ENCODE measurements at regions not wholly inside any gene's neighbourhood (a gene's known extent, or its start where the extent isn't known, plus 50 kb on each side); places are given as distances from the start of the nearest gene placed in this dataset.
A peak's percentile ranks its signal among the peaks of the same experiment; 100 is the strongest.

- Histone ChIP-seq H3K4me1 (ENCODE audit: insufficient read depth, low read length) (no peaks in the 10 kb centered on the region), H3K27ac (ENCODE audit: low read depth, low read length) (no peak overlapping the region), H3K9me3 (ENCODE audit: low read length) (no peaks in the 10 kb centered on the region), H3K27me3 (ENCODE audit: insufficient read depth, low read length, poor library complexity, severe bottlenecking) (no peaks in the 10 kb centered on the region), H3K36me3 (ENCODE audit: insufficient read depth, low read length) (no peaks in the 10 kb centered on the region), H3K4me3 (ENCODE audit: low read length) (no peak overlapping the region)
- CTCF ChIA-PET, result no interaction called here
- Mint-ChIP-seq H3K36me3 (peaks cover 0 to 26% (median 2%) of the 10 kb centered on the region in 3 donors), H3K9me3 (peaks cover 0 to 3% (median 0%) of the 10 kb centered on the region in 5 donors), H3K4me3 (no peak overlapping the region), H3K4me1 (peaks cover 16 to 24% (median 22%) of the 10 kb centered on the region in 3 donors), H3K27ac (peak overlapping the region in 3 of 8 donors; percentile 16 to 58 (median 36)), H3K27me3 (no peaks in the 10 kb centered on the region)
- POLR2A ChIA-PET, result no interaction called here
- no peak for DNase-seq
Measured at GRCh38 chr1:193555662-193556441, 369.4 kb upstream of the B3GALT2 start.

GRCh38 chr1:193553564-193553963 is 367.2 kb upstream of the B3GALT2 start:
- peak overlapping the region in 1 of 8 donors; percentile 17 for H3K27ac Mint-ChIP-seq
- CTCF ChIA-PET, result no interaction called here
- H3K36me3 Mint-ChIP-seq, result peaks cover 0 to 33% (median 2%) of the 10 kb centered on the region in 3 donors
- Histone ChIP-seq H3K4me3 (ENCODE audit: low read length) (no peak overlapping the region), H3K9me3 (ENCODE audit: low read length) (no peaks in the 10 kb centered on the region), H3K4me1 (ENCODE audit: insufficient read depth, low read length) (no peaks in the 10 kb centered on the region), H3K27ac (ENCODE audit: low read depth, low read length) (no peak overlapping the region), H3K36me3 (ENCODE audit: insufficient read depth, low read length) (no peaks in the 10 kb centered on the region), H3K27me3 (ENCODE audit: insufficient read depth, low read length, poor library complexity, severe bottlenecking) (no peaks in the 10 kb centered on the region)
- H3K27me3 Mint-ChIP-seq, result no peaks in the 10 kb centered on the region
- no peak for DNase-seq
- H3K9me3 Mint-ChIP-seq, result peaks cover 0 to 3% (median 0%) of the 10 kb centered on the region in 5 donors
- H3K4me1 Mint-ChIP-seq, result peaks cover 9 to 15% (median 11%) of the 10 kb centered on the region in 3 donors
- H3K4me3 Mint-ChIP-seq, result peak overlapping the region in 1 of 7 donors; percentile 27
- POLR2A ChIA-PET, result no interaction called here

GRCh38 chr1:193552274-193552673 is 365.9 kb upstream of the B3GALT2 start:
- no peak overlapping the region for H3K27ac ChIP-seq (ENCODE audit: low read depth, low read length)
- ChIA-PET POLR2A (interaction anchor here (0.6 kb wide), 1 partner anchor 342 kb away, joined by 4 read pairs; no protein-coding TSS in a partner anchor), CTCF (no interaction called here)
- no peaks in the 10 kb centered on the region for H3K9me3 ChIP-seq (ENCODE audit: low read length)
- Mint-ChIP-seq H3K27ac (peak overlapping the region in 1 of 8 donors; percentile 15), H3K4me1 (peaks cover 9 to 17% (median 16%) of the 10 kb centered on the region in 3 donors), H3K36me3 (peaks cover 0 to 33% (median 2%) of the 10 kb centered on the region in 3 donors), H3K27me3 (no peaks in the 10 kb centered on the region), H3K9me3 (peaks cover 0 to 3% (median 0%) of the 10 kb centered on the region in 5 donors), H3K4me3 (no peak overlapping the region)
- H3K27me3 ChIP-seq (ENCODE audit: insufficient read depth, low read length, poor library complexity, severe bottlenecking), result no peaks in the 10 kb centered on the region
- no peaks in the 10 kb centered on the region for H3K36me3 ChIP-seq (ENCODE audit: insufficient read depth, low read length)
- DNase-seq, result no peak
- H3K4me3 ChIP-seq (ENCODE audit: low read length), result no peak overlapping the region
- H3K4me1 ChIP-seq (ENCODE audit: insufficient read depth, low read length), result no peaks in the 10 kb centered on the region

GRCh38 chr1:193549081-193549480 is 362.7 kb upstream of the B3GALT2 start:
- H3K27ac ChIP-seq (ENCODE audit: low read depth, low read length), result no peak overlapping the region
- no peaks in the 10 kb centered on the region for H3K36me3 ChIP-seq (ENCODE audit: insufficient read depth, low read length)
- H3K4me3 ChIP-seq (ENCODE audit: low read length), result no peak overlapping the region
- DNase-seq, result no peak
- Mint-ChIP-seq H3K4me1 (peaks cover 16 to 22% (median 19%) of the 10 kb centered on the region in 3 donors), H3K4me3 (peak overlapping the region in 2 of 7 donors; percentile 46 to 54), H3K27ac (peak overlapping the region in 4 of 8 donors; percentile 38 to 66 (median 54)), H3K9me3 (peaks cover 0 to 3% (median 0%) of the 10 kb centered on the region in 5 donors), H3K27me3 (no peaks in the 10 kb centered on the region), H3K36me3 (peaks cover 0 to 31% (median 0%) of the 10 kb centered on the region in 3 donors)
- no peaks in the 10 kb centered on the region for H3K4me1 ChIP-seq (ENCODE audit: insufficient read depth, low read length)
- CTCF ChIA-PET, result interaction anchor here (1.5 kb wide), 1 partner anchor 112 kb away, joined by 3 read pairs; no protein-coding TSS in a partner anchor
- H3K27me3 ChIP-seq (ENCODE audit: insufficient read depth, low read length, poor library complexity, severe bottlenecking), result no peaks in the 10 kb centered on the region
- POLR2A ChIA-PET, result interaction anchor here (0.6 to 1.4 kb wide), 3 partner anchors 9 to 114 kb away, joined by 3 read pairs; no protein-coding TSS in a partner anchor
- H3K9me3 ChIP-seq (ENCODE audit: low read length), result no peaks in the 10 kb centered on the region

DNA sequence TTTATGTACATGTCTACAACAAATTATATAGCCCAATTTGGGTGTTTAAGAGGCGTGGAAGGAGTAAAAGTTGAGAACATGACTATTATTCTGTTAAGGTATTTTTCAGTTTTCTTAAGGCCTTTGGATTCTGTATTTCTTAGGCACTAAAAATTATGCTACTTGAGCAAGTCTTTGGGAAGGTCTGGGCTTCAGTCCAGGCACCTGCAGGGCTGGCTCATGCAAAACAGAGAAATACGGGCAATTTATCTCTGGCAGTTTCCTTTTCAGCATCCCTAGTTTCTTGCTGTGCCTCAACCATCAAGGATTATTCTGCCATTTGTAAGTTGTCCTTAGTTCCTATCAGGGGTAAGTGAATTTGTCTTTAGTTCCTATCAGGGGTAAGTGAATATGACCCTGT is 358.8 kb upstream of the B3GALT2 start:
- H3K9me3 Mint-ChIP-seq, result no peaks in the 10 kb centered on the region

GRCh38 chr1:193543259-193543658 is 356.8 kb upstream of the B3GALT2 start:
- H3K27ac Mint-ChIP-seq, result peak overlapping the region in 4 of 8 donors; percentile 10 to 87 (median 45)
- peaks cover 56 to 62% (median 59%) of the 10 kb centered on the region in 3 donors for H3K4me1 Mint-ChIP-seq
- Histone ChIP-seq H3K27ac (ENCODE audit: low read depth, low read length) (no peak overlapping the region), H3K36me3 (ENCODE audit: insufficient read depth, low read length) (no peaks in the 10 kb centered on the region), H3K4me1 (ENCODE audit: insufficient read depth, low read length) (peaks cover 34% of the 10 kb centered on the region), H3K27me3 (ENCODE audit: insufficient read depth, low read length, poor library complexity, severe bottlenecking) (no peaks in the 10 kb centered on the region), H3K4me3 (ENCODE audit: low read length) (no peak overlapping the region), H3K9me3 (ENCODE audit: low read length) (no peaks in the 10 kb centered on the region)
- peaks cover 0 to 17% (median 2%) of the 10 kb centered on the region in 3 donors for H3K36me3 Mint-ChIP-seq
- no peaks in the 10 kb centered on the region for H3K27me3 Mint-ChIP-seq
- H3K4me3 Mint-ChIP-seq, result no peak overlapping the region
- ChIA-PET CTCF (no interaction called here), POLR2A (no interaction called here)
- no peaks in the 10 kb centered on the region for H3K9me3 Mint-ChIP-seq
- DNase-seq, result no peak

More for the DNA sequence above, 358.8 kb upstream of the B3GALT2 start:
- Mint-ChIP-seq H3K27ac (peak overlapping the region in 4 of 8 donors; percentile 6 to 75 (median 42)), H3K27me3 (no peaks in the 10 kb centered on the region), H3K36me3 (peaks cover 0 to 23% (median 2%) of the 10 kb centered on the region in 3 donors), H3K4me1 (peaks cover 45 to 52% (median 51%) of the 10 kb centered on the region in 3 donors), H3K4me3 (no peak overlapping the region)
- H3K27me3 ChIP-seq (ENCODE audit: insufficient read depth, low read length, poor library complexity, severe bottlenecking), result no peaks in the 10 kb centered on the region
- H3K27ac ChIP-seq (ENCODE audit: low read depth, low read length), result no peak overlapping the region
- CTCF ChIA-PET, result no interaction called here
- H3K36me3 ChIP-seq (ENCODE audit: insufficient read depth, low read length), result no peaks in the 10 kb centered on the region
- POLR2A ChIA-PET, result no interaction called here
- H3K4me3 ChIP-seq (ENCODE audit: low read length), result no peak overlapping the region
- H3K9me3 ChIP-seq (ENCODE audit: low read length), result no peaks in the 10 kb centered on the region
- peaks cover 27% of the 10 kb centered on the region for H3K4me1 ChIP-seq (ENCODE audit: insufficient read depth, low read length)
- no peak for DNase-seq

DNA sequence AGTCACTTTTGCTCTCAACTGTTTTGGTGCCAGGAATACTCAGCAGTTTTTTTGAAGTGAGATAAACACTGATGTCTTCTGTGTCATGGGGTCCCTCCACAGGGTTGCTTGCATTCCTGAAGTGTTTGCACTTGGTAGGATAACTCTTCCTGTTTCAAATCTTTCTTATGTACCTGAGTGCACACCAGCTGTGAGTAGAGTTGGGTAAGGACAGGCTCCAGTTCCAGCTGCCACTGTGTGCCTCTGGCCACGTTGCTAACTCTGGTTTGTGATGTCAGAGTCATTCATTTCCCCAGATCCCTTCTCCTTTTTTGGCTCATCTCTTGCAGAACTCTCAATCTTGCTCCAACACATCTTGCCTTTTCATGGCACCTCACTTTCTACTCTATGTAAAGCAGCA is 356.3 kb upstream of the B3GALT2 start:
- Mint-ChIP-seq H3K4me1 (peaks cover 61 to 62% (median 61%) of the 10 kb centered on the region in 3 donors), H3K27ac (peak overlapping the region; percentile 58 to 96 (median 92)), H3K9me3 (no peaks in the 10 kb centered on the region), H3K4me3 (peak overlapping the region in 5 of 7 donors; percentile 6 to 50 (median 11)), H3K27me3 (no peaks in the 10 kb centered on the region), H3K36me3 (peaks cover 0 to 17% (median 2%) of the 10 kb centered on the region in 3 donors)
- no peaks in the 10 kb centered on the region for H3K36me3 ChIP-seq (ENCODE audit: insufficient read depth, low read length)
- ChIA-PET POLR2A (no interaction called here), CTCF (no interaction called here)
- peaks cover 39% of the 10 kb centered on the region for H3K4me1 ChIP-seq (ENCODE audit: insufficient read depth, low read length)
- no peaks in the 10 kb centered on the region for H3K27me3 ChIP-seq (ENCODE audit: insufficient read depth, low read length, poor library complexity, severe bottlenecking)
- H3K27ac ChIP-seq (ENCODE audit: low read depth, low read length), result no peak overlapping the region
- DNase-seq, result no peak
- H3K4me3 ChIP-seq (ENCODE audit: low read length), result no peak overlapping the region
- no peaks in the 10 kb centered on the region for H3K9me3 ChIP-seq (ENCODE audit: low read length)

GRCh38 chr1:193540511-193540910 is 354.1 kb upstream of the B3GALT2 start:
- peak overlapping the region; percentile 17 for H3K27ac ChIP-seq (ENCODE audit: low read depth, low read length)
- ChIA-PET CTCF (interaction anchor here (1.0 to 1.6 kb wide), 6 partner anchors 15 to 84 kb away, joined by 3 to 5 read pairs (median 4); no protein-coding TSS in a partner anchor), POLR2A (interaction anchor here (0.9 to 1.6 kb wide), 4 partner anchors 9 to 63 kb away, joined by 3 to 5 read pairs (median 3); no protein-coding TSS in a partner anchor)
- no peaks in the 10 kb centered on the region for H3K36me3 ChIP-seq (ENCODE audit: insufficient read depth, low read length)
- no peaks in the 10 kb centered on the region for H3K9me3 ChIP-seq (ENCODE audit: low read length)
- no peaks in the 10 kb centered on the region for H3K27me3 ChIP-seq (ENCODE audit: insufficient read depth, low read length, poor library complexity, severe bottlenecking)
- Mint-ChIP-seq H3K4me3 (peak overlapping the region; percentile 67 to 88 (median 85)), H3K36me3 (peaks cover 0 to 10% (median 2%) of the 10 kb centered on the region in 3 donors), H3K27me3 (peaks cover 0 to 2% of the 10 kb centered on the region in 2 donors), H3K27ac (peak overlapping the region; percentile 87 to 97 (median 94)), H3K9me3 (no peaks in the 10 kb centered on the region), H3K4me1 (peaks cover 59 to 68% (median 66%) of the 10 kb centered on the region in 3 donors)
- DNase-seq, result no peak
- peaks cover 46% of the 10 kb centered on the region for H3K4me1 ChIP-seq (ENCODE audit: insufficient read depth, low read length)
- H3K4me3 ChIP-seq (ENCODE audit: low read length), result peak overlapping the region; percentile 25
